IMR-90 (cell line): ENCODE measurements at regions not wholly inside any gene's neighbourhood (a gene's known extent, or its start where the extent isn't known, plus 50 kb on each side); places are given as distances from the start of the nearest gene placed in this dataset.

Experiments
- ATAC-seq: fragments of 200-7000 bp; cut with Tn5 transposase; 2 replicates; pipeline ENCODE4 v1.9.1; 2020; ENCODE audit warnings: low read depth, mild to moderate bottlenecking, moderate library complexity
- BruUV-seq: library from RNA; stranded (reverse); fragments of 400-500 nt; replicated peaks from 2 replicates; lab custom pipeline; 2021; lab: Mats Ljungman, UMichigan
- CTCF ChIA-PET: fragments of 300-600 bp; formaldehyde crosslinking; extraction: SDS; loops from one replicate; lab custom pipeline; 2021; ENCODE audit warnings: antibody characterized with exemption; lab: Yijun Ruan, JAX
- POLR2A ChIA-PET: fragments of 300-600 bp; sonication (Branson Sonifier 250); formaldehyde crosslinking; loops from one replicate; lab custom pipeline; 2022; ENCODE audit warnings: antibody characterized with exemption; ENCODE audit not compliant: unreplicated experiment; lab: Charles Lee
- DNase-seq: peaks from one replicate; pipeline ENCODE4 v3.0.0; 2013
- H2AFZ ChIP-seq: replicated peaks from 2 replicates; pipeline ENCODE3; 2013; ENCODE audit warnings: low read length, mild to moderate bottlenecking; ENCODE audit not compliant: poor library complexity
- H2AK5ac ChIP-seq: 2 replicates; pipeline ENCODE4 v1.6.1; 2013; ENCODE audit warnings: low read depth, low read length, inconsistent platforms
- H2AK9ac ChIP-seq: replicated peaks from 2 replicates; pipeline ENCODE3; 2013; ENCODE audit warnings: mild to moderate bottlenecking, low read depth, low read length, moderate library complexity; ENCODE audit not compliant: poor library complexity
- H2BK120ac ChIP-seq: 2 replicates; pipeline ENCODE4 v1.6.1; 2013; ENCODE audit warnings: low read depth, low read length, inconsistent platforms
- H2BK15ac ChIP-seq: 3 replicates; pipeline ENCODE4 v1.6.1; 2013; ENCODE audit warnings: low read depth, low read length, inconsistent platforms
- H2BK20ac ChIP-seq: 2 replicates; pipeline ENCODE4 v1.6.1; 2013; ENCODE audit warnings: low read depth, mild to moderate bottlenecking, inconsistent platforms, low read length, moderate library complexity
- H2BK5ac ChIP-seq: 2 replicates; pipeline ENCODE4 v1.6.1; 2013; ENCODE audit warnings: mild to moderate bottlenecking, low read depth, low read length, inconsistent platforms; ENCODE audit not compliant: poor library complexity, severe bottlenecking
- H3K14ac ChIP-seq: replicated peaks from 2 replicates; pipeline ENCODE4 v1.6.1; 2013; ENCODE audit warnings: low read depth, low read length, inconsistent platforms
- H3K18ac ChIP-seq: 2 replicates; pipeline ENCODE4 v1.6.1; 2013; ENCODE audit warnings: low read depth, low read length, control low read depth
- H3K23ac ChIP-seq: 2 replicates; pipeline ENCODE4 v1.6.1; 2013; ENCODE audit warnings: low read depth, low read length, inconsistent platforms
- H3K27ac ChIP-seq: 2 replicates; pipeline ENCODE4 v1.5.1; 2013; ENCODE audit warnings: mild to moderate bottlenecking, control low read depth, low read length; ENCODE audit not compliant: insufficient read depth
- H3K27me3 ChIP-seq: 2 replicates; pipeline ENCODE4 v1.6.1; 2013; ENCODE audit warnings: low read length; ENCODE audit not compliant: control insufficient read depth, insufficient read depth
- H3K36me3 ChIP-seq: 2 replicates; pipeline ENCODE4 v1.6.1; 2013; ENCODE audit warnings: low read length, mixed read lengths; ENCODE audit not compliant: control insufficient read depth, insufficient read depth
- H3K4ac ChIP-seq: 2 replicates; pipeline ENCODE4 v1.6.1; 2013; ENCODE audit warnings: low read depth, low read length, inconsistent platforms
- H3K4me1 ChIP-seq: 2 replicates; pipeline ENCODE4 v1.6.1; 2013; ENCODE audit warnings: low read length, mixed read lengths; ENCODE audit not compliant: control insufficient read depth, insufficient read depth
- H3K4me2 ChIP-seq: 2 replicates; pipeline ENCODE4 v1.6.1; 2013; ENCODE audit warnings: low read depth, mild to moderate bottlenecking, control low read depth, low read length, moderate library complexity
- H3K4me3 ChIP-seq: 2 replicates; pipeline ENCODE4 v1.5.1; 2013; ENCODE audit warnings: low read depth, mild to moderate bottlenecking, control low read depth, low read length, moderate library complexity; ENCODE audit not compliant: insufficient read depth
- H3K56ac ChIP-seq: 2 replicates; pipeline ENCODE4 v1.6.1; 2013; ENCODE audit warnings: low read length, inconsistent platforms; ENCODE audit not compliant: insufficient read depth; ENCODE audit errors: extremely low read depth
- H3K79me1 ChIP-seq, 2 experiments: 2 replicates each; pipeline ENCODE4 v1.6.1; 2013; ENCODE audit warnings: low read length in 2 of 2, inconsistent platforms in 1 of 2, low read depth in 1 of 2
- H3K9ac ChIP-seq: 2 replicates; pipeline ENCODE4 v1.6.1; 2013; ENCODE audit warnings: low read depth, low read length, control low read depth
- H3K9me1 ChIP-seq: 2 replicates; pipeline ENCODE4 v1.6.1; 2013; ENCODE audit warnings: low read length, inconsistent platforms; ENCODE audit not compliant: insufficient read depth
- H3K9me3 ChIP-seq: 2 replicates; pipeline ENCODE4 v1.6.1; 2013; ENCODE audit warnings: low read length; ENCODE audit not compliant: control insufficient read depth, insufficient read depth
- H4K20me1 ChIP-seq: 2 replicates; pipeline ENCODE4 v1.6.1; 2013; ENCODE audit warnings: low read length, inconsistent platforms; ENCODE audit not compliant: insufficient read depth
- H4K5ac ChIP-seq: 2 replicates; pipeline ENCODE4 v1.6.1; 2013; ENCODE audit warnings: mild to moderate bottlenecking, low read depth, low read length, control low read depth
- H4K8ac ChIP-seq, 2 experiments: 2 replicates each; pipeline ENCODE4 v1.6.1; 2013; ENCODE audit warnings: low read depth in 2 of 2, low read length in 2 of 2, control low read depth in 1 of 2, inconsistent platforms in 1 of 2
- H4K91ac ChIP-seq: 2 replicates; pipeline ENCODE4 v1.6.1; 2013; ENCODE audit warnings: low read depth, low read length, inconsistent platforms; ENCODE audit not compliant: insufficient read depth
- BHLHE40 ChIP-seq: fragments of 150-350 bp; IDR thresholded peaks from 2 replicates; pipeline ENCODE4 v1.6.1; 2016; ENCODE audit warnings: mild to moderate bottlenecking, low read depth, low read length
- CEBPB ChIP-seq: IDR thresholded peaks from 2 replicates; pipeline ENCODE4 v1.6.1; 2012; ENCODE audit warnings: low read depth, low read length, improper control_type of control experiment
- CHD1 ChIP-seq: IDR thresholded peaks from 2 replicates; pipeline ENCODE4 v1.6.1; 2012; ENCODE audit warnings: low read depth, low read length, improper control_type of control experiment
- CTCF ChIP-seq: conservative IDR thresholded peaks from 2 replicates; pipeline ENCODE4 v1.5.1; 2012; ENCODE audit warnings: mild to moderate bottlenecking, low read depth, low read length, improper control_type of control experiment
- ELK1 ChIP-seq: fragments of 150-350 bp; IDR thresholded peaks from 2 replicates; pipeline ENCODE4 v1.6.1; 2016; ENCODE audit warnings: low read depth, mild to moderate bottlenecking, low read length, moderate library complexity, borderline replicate concordance
- FOS ChIP-seq: fragments of 150-350 bp; IDR thresholded peaks from 2 replicates; pipeline ENCODE4 v1.6.1; 2016; ENCODE audit warnings: low read depth, low read length
- MAFK ChIP-seq: IDR thresholded peaks from 2 replicates; pipeline ENCODE4 v1.6.1; 2012; ENCODE audit warnings: low read depth, low read length, improper control_type of control experiment
- MAZ ChIP-seq: IDR thresholded peaks from 2 replicates; pipeline ENCODE4 v1.6.1; 2012; ENCODE audit warnings: low read depth, mild to moderate bottlenecking, low read length, improper control_type of control experiment, moderate library complexity, borderline replicate concordance
- MXI1 ChIP-seq: IDR thresholded peaks from 2 replicates; pipeline ENCODE4 v1.6.1; 2012; ENCODE audit warnings: low read depth, mild to moderate bottlenecking, low read length, moderate library complexity, borderline replicate concordance
- NFE2L2 ChIP-seq: fragments of 150-350 bp; IDR thresholded peaks from 2 replicates; pipeline ENCODE4 v1.6.1; 2016; ENCODE audit warnings: low read depth, mild to moderate bottlenecking, low read length
- POLR2A ChIP-seq: IDR thresholded peaks from 2 replicates; pipeline ENCODE4 v1.6.1; 2012; ENCODE audit warnings: mild to moderate bottlenecking, low read depth, low read length
- RAD21 ChIP-seq: IDR thresholded peaks from 2 replicates; pipeline ENCODE4 v1.6.1; 2012; ENCODE audit warnings: low read length, improper control_type of control experiment
- RCOR1 ChIP-seq: IDR thresholded peaks from 2 replicates; pipeline ENCODE4 v1.6.1; 2012; ENCODE audit warnings: mild to moderate bottlenecking, low read length, improper control_type of control experiment; ENCODE audit not compliant: insufficient replicate concordance
- RFX5 ChIP-seq: IDR thresholded peaks from 2 replicates; pipeline ENCODE4 v1.8.0; 2012; ENCODE audit warnings: low read depth, mild to moderate bottlenecking, low read length, moderate library complexity
- SMC3 ChIP-seq: fragments of 150-350 bp; IDR thresholded peaks from 2 replicates; pipeline ENCODE4 v1.6.1; 2016; ENCODE audit warnings: low read depth, mild to moderate bottlenecking, antibody characterized with exemption, low read length, moderate library complexity
- USF2 ChIP-seq: fragments of 150-350 bp; IDR thresholded peaks from 2 replicates; pipeline ENCODE4 v1.6.1; 2017; ENCODE audit warnings: mild to moderate bottlenecking, antibody characterized with exemption, low read length, low read depth
- WGBS, 2 experiments: methylation state at CpG; one replicate each; pipeline versions ENCODE4 v1.1.5 to v1.1.7; 2013; ENCODE audit warnings: missing lambda C conversion rate in 2 of 2; ENCODE audit not compliant: insufficient read length in 1 of 2; ENCODE audit errors: extremely low coverage in 2 of 2; 5-methylcytosine and 5-hydroxymethylcytosine counted together
- dilution Hi-C: fragments of 300-500 bp; cut with HindIII; formaldehyde crosslinking; loops from one replicate; pipeline ENCODE4 v1.14.3; 2018; ENCODE audit warnings: low sequenced_read_pairs; ENCODE audit not compliant: unreplicated experiment
- in situ Hi-C: fragments of 300-500 bp; cut with MboI; formaldehyde crosslinking; loops from 3 replicates; pipeline ENCODE4 v1.14.3; 2019; ENCODE audit warnings: low sequenced_read_pairs, inconsistent platforms, mixed read lengths
- intact Hi-C: fragments of 100-400 bp; cut with micrococcal nuclease; formaldehyde crosslinking; loops from 2 replicates; pipeline ENCODE4 v1.10.0; 2022

DNA sequence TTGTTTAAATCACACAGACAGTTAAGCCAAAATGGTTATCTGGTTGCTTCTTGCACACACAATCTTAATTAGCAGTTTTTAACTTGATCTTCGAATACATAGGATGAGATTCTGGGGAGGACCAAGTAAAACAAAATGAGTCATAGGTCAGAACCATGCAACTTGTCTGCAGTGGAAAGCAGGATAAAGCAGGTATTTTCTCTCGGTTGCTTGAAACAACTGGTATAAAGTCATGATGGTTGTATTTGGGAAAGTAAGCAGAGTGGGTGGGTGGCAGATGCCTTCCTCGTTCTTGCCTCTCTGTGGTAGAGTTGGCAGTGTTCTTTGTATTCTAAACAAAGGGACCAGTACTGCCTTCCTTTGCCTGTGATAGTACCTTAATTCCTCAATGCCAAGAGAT, 167.0 kb downstream of the COG6 start:
- Histone ChIP-seq H3K27me3 (no peaks in the 10 kb centered on the region; the same call in 1 of the 2 replicates), H3K4me1 (no peaks in the 10 kb centered on the region), H2AFZ (no peak overlapping the region), H3K9me3 (no peaks in the 10 kb centered on the region), H2BK20ac (no peak overlapping the region), H3K4ac (no peak overlapping the region), H4K8ac (no peak overlapping the region), H2BK120ac (no peak overlapping the region), H4K91ac (no peak overlapping the region), H2AK9ac (no peak overlapping the region), H3K4me2 (no peak overlapping the region), H3K23ac (no peak overlapping the region), H3K14ac (no peak overlapping the region), H2BK15ac (no peak overlapping the region), H4K20me1 (no peaks in the 10 kb centered on the region), H3K27ac (no peak overlapping the region), H2BK5ac (no peak overlapping the region), H3K4me3 (no peak overlapping the region), H3K56ac (no peak overlapping the region), H2AK5ac (no peak overlapping the region), H4K5ac (no peak overlapping the region), H3K79me1 (no peaks in the 10 kb centered on the region), H3K9ac (no peak overlapping the region), H3K9me1 (no peaks in the 10 kb centered on the region), H3K36me3 (no peaks in the 10 kb centered on the region), H3K18ac (no peak overlapping the region)
- intact Hi-C loops, result no loop called here
- ChIA-PET CTCF (no interaction called here), POLR2A (no interaction called here)
- no CpG with 5 or more reads among the region's 3 CpGs for WGBS, 2 experiments
- TF ChIP-seq CEBPB (no peak), RFX5 (no peak), SMC3 (no peak), MXI1 (no peak), MAFK (no peak), RCOR1 (no peak), RAD21 (no peak), CHD1 (no peak), MAZ (no peak), POLR2A (no peak), BHLHE40 (no peak), FOS (no peak), USF2 (no peak), NFE2L2 (no peak), CTCF (no peak), ELK1 (no peak)
- no peak for DNase-seq
- BruUV-seq, result no TSS peak
- ATAC-seq, result no peak
- in situ Hi-C loops, result no loop called here
- dilution Hi-C loops, result no loop called here
